ENCODE measurements at regions not wholly inside any gene's neighbourhood (a gene's known extent, or its start where the extent isn't known, plus 50 kb on each side); places are given as distances from the start of the nearest gene placed in this dataset.

- TF ChIP-seq CSRNP1 (CRISPR knock-in tag; IDR thresholded peaks at IDR 0.05): no peak
- TF ChIP-seq ZNF543 (CRISPR knock-in tag; IDR thresholded peaks at IDR 0.05): no peak
- no peak for TF ChIP-seq ZNF891 (CRISPR knock-in tag; IDR thresholded peaks at IDR 0.05)
- TF ChIP-seq ZNF225 (CRISPR knock-in tag; IDR thresholded peaks at IDR 0.05): no peak
- TF ChIP-seq, protein P1, sequence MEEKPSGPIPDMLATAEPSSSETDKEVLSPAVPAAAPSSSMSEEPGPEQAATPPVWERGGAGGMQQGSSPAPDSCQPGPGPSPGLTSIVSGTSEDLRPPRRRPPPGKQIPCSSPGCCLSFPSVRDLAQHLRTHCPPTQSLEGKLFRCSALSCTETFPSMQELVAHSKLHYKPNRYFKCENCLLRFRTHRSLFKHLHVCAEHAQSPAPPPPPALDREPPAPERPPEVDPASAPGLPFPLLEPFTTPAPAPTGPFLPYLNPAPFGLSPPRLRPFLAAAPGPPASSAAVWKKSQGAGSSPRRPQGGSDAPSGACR (CRISPR knock-in tag; IDR thresholded peaks at IDR 0.05): no peak
These were observed 75.8 kb upstream of the WWC1 start (continued) for GRCh38 chr5:168215646-168216045.

- Histone ChIP-seq H3K27me3 (ENCODE audit: control insufficient read depth in 1 of 2, insufficient read depth in 2 of 2, low read length in 2 of 2) (peaks cover 1 to 8% of the 10 kb centered on the region in 2 experiments; a peak in 1 of 5 replicates), H3K79me2 (ENCODE audit: insufficient read depth, low read length) (no peaks in the 10 kb centered on the region), H3K4me2 (ENCODE audit: low read depth, low read length) (no peak overlapping the region), H3K27ac (ENCODE audit: extremely low read length, insufficient read depth, low read length) (no peak overlapping the region), H3K4me3 (replicated peaks in 1 of 3; ENCODE audit: insufficient read depth in 1 of 3, low read depth in 2 of 3, low read length in 3 of 3) (no peak overlapping the region), H2AFZ (ENCODE audit: low read length) (no peak overlapping the region), H3K4me1 (ENCODE audit: insufficient read depth, low read length) (no peaks in the 10 kb centered on the region), H3K36me3 (replicated peaks in 1 of 2; ENCODE audit: control insufficient read depth in 1 of 2, insufficient read depth in 2 of 2, low read length in 2 of 2) (no peaks in the 10 kb centered on the region), H3K9ac (ENCODE audit: insufficient read depth, low read depth, low read length) (no peak overlapping the region), H4K20me1 (ENCODE audit: insufficient read depth, low read length) (no peaks in the 10 kb centered on the region), H3K9me3 (ENCODE audit: low read length) (no peaks in the 10 kb centered on the region)
- ATAC-seq: no peak
- in situ Hi-C loops (cut with HindIII; ENCODE audit: extremely low pct_ligation_motif_present, low pct_unique_long_range_greater_than_20kb) (no loop called here), intact Hi-C loops (cut with micrococcal nuclease; ENCODE audit: unreplicated experiment) (loop anchor here (5.0 kb wide), 1 partner anchor 955 kb away; no protein-coding TSS in a partner anchor)
- no peak for TF ChIP-seq ZNF710 (CRISPR knock-in tag; IDR thresholded peaks at IDR 0.05; ENCODE audit: borderline replicate concordance)
- no peak for TF ChIP-seq ZGPAT (CRISPR knock-in tag; IDR thresholded peaks at IDR 0.05)
- WGBS (ENCODE audit: low lambda C conversion rate): 4% methylated on average over 2 of the region's 2 CpGs
- no TSS peak for BruUV-seq (replicated peaks)
- no peak for DNase-seq (ENCODE audit: low spot score)
- ChIA-PET POLR2A (no interaction called here), CTCF (ENCODE audit: low intra/inter-chr PET ratio, low total read pairs) (no interaction called here)
- no peak for FAIRE-seq
These were observed 74.5 kb upstream of the WWC1 start for GRCh38 chr5:168216989-168217388.
